Kidney (tissue), 13 donors: ENCODE measurements at regions not wholly inside any gene's neighbourhood (a gene's known extent, or its start where the extent isn't known, plus 50 kb on each side); places are given as distances from the start of the nearest gene placed in this dataset.

Source experiments
- DNase-seq, 5 donors: peaks; one replicate each; pipeline ENCODE4 v3.0.0-alpha.2; 2013 to 2020
- FAIRE-seq: peaks from 2 replicates; lab custom pipeline; 2012; peaks lifted over from hg19 to GRCh38; lab: Jason Lieb, UNC
- H3K27ac ChIP-seq, 2 donors: one replicate each; pipeline ENCODE4 v1.7.0; 2013; ENCODE audit warnings: low read depth in 2 of 2, low read length in 2 of 2, inconsistent platforms in 1 of 2
- H3K27me3 ChIP-seq: one replicate; pipeline ENCODE4 v1.7.1; 2013; ENCODE audit warnings: low read length, inconsistent platforms; ENCODE audit not compliant: control insufficient read depth, insufficient read depth
- H3K36me3 ChIP-seq, 3 donors: one replicate each; pipeline versions ENCODE4 v1.7.0 to v1.7.1; 2013; ENCODE audit warnings: low read length in 3 of 3, control low read depth in 1 of 3, inconsistent platforms in 1 of 3; ENCODE audit not compliant: insufficient read depth in 3 of 3, control insufficient read depth in 2 of 3
- H3K4me1 ChIP-seq, 3 donors: one replicate each; pipeline versions ENCODE4 v1.7.0 to v1.7.1; 2013; ENCODE audit warnings: low read length in 3 of 3, inconsistent platforms in 1 of 3, low read depth in 1 of 3; ENCODE audit not compliant: control insufficient read depth in 2 of 3, insufficient read depth in 2 of 3
- H3K4me3 ChIP-seq, 3 donors: one replicate each; pipeline versions ENCODE4 v1.7.0 to v1.8.1; 2013; ENCODE audit warnings: low read length in 3 of 3, control low read depth in 1 of 3, inconsistent platforms in 1 of 3
- H3K9ac ChIP-seq, 3 donors: one replicate each; pipeline versions ENCODE4 v1.7.0 to v1.7.1; 2013; ENCODE audit warnings: low read length in 3 of 3, control low read depth in 1 of 3, inconsistent platforms in 1 of 3
- H3K9me3 ChIP-seq, 3 donors: one replicate each; pipeline versions ENCODE4 v1.7.0 to v1.7.1; 2013; ENCODE audit warnings: low read length in 3 of 3, control low read depth in 1 of 3, inconsistent platforms in 1 of 3; ENCODE audit not compliant: control insufficient read depth in 2 of 3, insufficient read depth in 1 of 3
- CTCF ChIP-seq: IDR thresholded peaks from 3 replicates; pipeline ENCODE4 v1.5.1; 2012; ENCODE audit warnings: mild to moderate bottlenecking, moderate library complexity, borderline replicate concordance; ENCODE audit not compliant: insufficient read depth; ENCODE audit errors: extremely low read depth
- intact Hi-C: fragments of 100-400 bp; cut with DNase I; formaldehyde crosslinking; loops from one replicate; pipeline ENCODE4 v1.11.1; 2022
- donor health status: control.
- donor health status: control.
- donor health status: control.
- donor health status: control.
- donor health status: control.
- donor health status: DM: yes; HTN: yes; CAD: no.
- donor health status: Normal renal cell carcinoma (clear cell type).

GRCh38 chr13:33723365-33723764 is 94.6 kb upstream of the RFC3 start:
- H3K36me3 ChIP-seq = no peaks in the 10 kb centered on the region
- DNase-seq (no peak), FAIRE-seq (no peak)
- no peaks in the 10 kb centered on the region for H3K9me3 ChIP-seq
- no peaks in the 10 kb centered on the region for H3K27me3 ChIP-seq
- intact Hi-C loops = no loop called here
- H3K27ac ChIP-seq = peak overlapping the region in 1 of 2 donors; percentile 2
- H3K4me3 ChIP-seq = no peak overlapping the region
- no peaks in the 10 kb centered on the region for H3K4me1 ChIP-seq
- H3K9ac ChIP-seq = peak overlapping the region in 1 of 3 donors; percentile 29
- no peak for TF ChIP-seq CTCF

GRCh38 chr13:33723772-33724435 is 94.0 kb upstream of the RFC3 start:
- no peak overlapping the region for H3K4me3 ChIP-seq

GRCh38 chr13:33725340-33725739 is 92.6 kb upstream of the RFC3 start:
- no peak for DNase-seq
- Histone ChIP-seq H3K9me3 (no peaks in the 10 kb centered on the region), H3K27me3 (no peaks in the 10 kb centered on the region), H3K36me3 (no peaks in the 10 kb centered on the region), H3K27ac (no peak overlapping the region), H3K4me3 (no peak overlapping the region), H3K9ac (no peak overlapping the region), H3K4me1 (no peaks in the 10 kb centered on the region)
- intact Hi-C loops = no loop called here
- no peak for FAIRE-seq
- TF ChIP-seq CTCF = no peak

More at GRCh38 chr13:33723772-33724435, 94.0 kb upstream of the RFC3 start:
- peak; percentile 87 for TF ChIP-seq CTCF
- intact Hi-C loops = no loop called here
- peak; percentile 72 to 93 (median 84) for DNase-seq
- Histone ChIP-seq H3K27me3 (no peaks in the 10 kb centered on the region), H3K9me3 (no peaks in the 10 kb centered on the region), H3K9ac (no peak overlapping the region), H3K36me3 (no peaks in the 10 kb centered on the region), H3K27ac (no peak overlapping the region), H3K4me1 (no peaks in the 10 kb centered on the region)
- FAIRE-seq = peak; percentile 89
